Right ventricle myocardium inferior (tissue), 1 donor: ENCODE measurements at regions not wholly inside any gene's neighbourhood (a gene's known extent, or its start where the extent isn't known, plus 50 kb on each side); places are given as distances from the start of the nearest gene placed in this dataset.

Source experiments
- ATAC-seq: fragments of 200-7000 bp; cut with Tn5 transposase; one replicate; pipeline ENCODE4 v1.9.1; 2020; ENCODE audit warnings: mild to moderate bottlenecking, moderate library complexity
- DNase-seq: peaks from one replicate; pipeline ENCODE4 v3.0.0; 2021; ENCODE audit errors: missing footprints
- intact Hi-C: fragments of 100-400 bp; cut with DNase I; formaldehyde crosslinking; loops from one replicate; pipeline ENCODE4 v1.11.0; 2022
- donor health status: DM: no; HTN: yes; CAD: no; lungs with severe emphysema.

GRCh38 chr9:129513856-129514496 is 106.9 kb downstream of the C9orf50 start:
- intact Hi-C loops = no loop called here
- DNase-seq = no peak
- ATAC-seq = no peak

GRCh38 chr9:129513282-129513681 is 107.6 kb downstream of the C9orf50 start:
- DNase-seq (no peak), ATAC-seq (no peak)
- intact Hi-C loops = no loop called here

DNA sequence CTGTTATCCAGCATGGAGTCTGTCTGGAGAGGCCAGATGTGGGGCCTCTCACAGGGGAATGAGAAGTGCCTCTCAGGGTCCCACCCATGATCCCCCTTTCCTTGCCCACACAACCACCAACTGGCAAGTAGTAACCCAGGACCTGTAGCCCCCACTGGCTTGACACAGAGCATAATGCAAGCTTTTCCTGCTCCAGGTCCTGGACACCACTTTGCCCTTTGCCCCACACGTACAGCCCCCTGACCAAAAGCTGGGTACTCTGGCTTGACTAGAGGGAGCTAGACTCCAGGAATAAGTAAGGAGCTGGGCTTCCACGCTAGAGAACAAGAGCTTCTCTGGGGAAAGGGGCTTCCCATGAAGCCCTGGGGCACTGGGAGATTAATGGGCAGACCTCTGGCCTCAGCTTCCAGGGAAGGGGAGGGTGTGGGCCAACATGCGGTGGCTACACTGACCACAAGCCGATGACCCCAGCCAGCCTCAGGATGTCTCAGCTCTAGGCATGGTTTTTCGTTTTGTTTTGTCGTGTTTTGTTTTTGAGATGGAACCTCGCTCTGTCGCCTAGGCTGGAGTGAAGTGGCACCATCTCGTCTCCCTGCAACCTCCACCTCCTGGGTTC is 109.5 kb downstream of the C9orf50 start:
- intact Hi-C loops = no loop called here
- ATAC-seq (no peak), DNase-seq (no peak)

- intact Hi-C loops = no loop called here
- ATAC-seq = no peak
- no peak for DNase-seq
Measured at GRCh38 chr9:129509533-129509928, 111.4 kb downstream of the C9orf50 start.

- intact Hi-C loops = no loop called here
- no peak for DNase-seq
- ATAC-seq = no peak
Measured at GRCh38 chr9:129507805-129508204, 113.1 kb downstream of the C9orf50 start.

DNA sequence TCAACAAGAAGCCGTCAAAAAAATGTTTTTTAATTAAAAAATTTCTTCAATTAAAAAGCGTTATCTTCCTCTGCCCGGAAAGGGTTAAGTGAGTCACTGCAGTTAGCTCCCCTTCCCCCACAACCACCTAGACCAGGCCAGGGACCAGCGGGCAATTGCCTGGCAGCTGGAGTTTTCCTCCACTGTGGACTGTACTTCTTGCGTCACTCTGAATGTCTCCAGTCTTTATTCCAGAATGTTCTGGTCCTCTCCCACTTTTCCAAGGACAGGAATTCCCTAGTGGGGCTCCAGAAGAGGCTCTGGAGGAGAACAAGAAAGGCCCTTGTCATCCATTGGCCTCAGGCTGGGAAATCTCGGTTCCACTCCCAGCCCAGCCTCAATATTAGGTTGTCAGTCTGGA is 114.0 kb downstream of the C9orf50 start:
- ATAC-seq (peak; percentile 53), DNase-seq (no peak)
- intact Hi-C loops = no loop called here

GRCh38 chr9:129506041-129506440 is 114.9 kb downstream of the C9orf50 start:
- ATAC-seq (no peak), DNase-seq (no peak)
- intact Hi-C loops = no loop called here

DNA sequence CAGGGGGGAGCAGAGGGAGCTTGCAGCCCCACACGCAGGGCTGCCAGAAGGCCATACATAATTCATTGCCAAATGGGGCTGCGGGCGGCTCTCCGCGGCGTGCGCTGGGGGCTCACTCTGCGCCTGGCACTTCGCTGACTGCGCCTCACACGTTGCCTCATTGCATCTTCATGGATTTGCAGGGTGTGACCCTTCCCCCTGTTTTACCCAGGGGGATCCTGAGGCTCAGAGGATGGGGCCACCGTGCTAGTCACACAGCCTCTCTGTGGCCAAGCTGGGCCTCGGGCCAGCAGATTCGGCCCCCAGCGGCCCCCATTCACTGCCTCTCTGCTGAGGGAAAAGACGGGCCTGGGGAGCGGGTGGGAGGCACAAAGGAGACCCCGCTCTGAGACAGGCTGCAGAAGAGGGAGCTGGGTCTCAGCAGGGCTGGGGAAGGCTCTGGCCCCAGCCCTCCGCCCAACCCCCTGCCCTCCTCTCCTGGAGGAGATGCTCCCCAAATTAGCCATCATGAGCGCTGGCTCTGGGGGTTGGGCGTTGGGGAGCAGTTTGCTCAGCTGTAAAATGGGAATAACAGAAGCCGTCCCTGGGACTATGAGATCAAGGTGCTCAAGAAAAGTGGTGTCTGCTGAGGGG is 115.5 kb downstream of the C9orf50 start:
- ATAC-seq (no peak), DNase-seq (no peak)
- intact Hi-C loops = no loop called here

GRCh38 chr9:129504404-129504803 is 116.5 kb downstream of the C9orf50 start:
- intact Hi-C loops = loop anchor here (5.0 kb wide), 1 partner anchor 43 kb away; no protein-coding TSS in a partner anchor
- DNase-seq (no peak), ATAC-seq (no peak)

DNA sequence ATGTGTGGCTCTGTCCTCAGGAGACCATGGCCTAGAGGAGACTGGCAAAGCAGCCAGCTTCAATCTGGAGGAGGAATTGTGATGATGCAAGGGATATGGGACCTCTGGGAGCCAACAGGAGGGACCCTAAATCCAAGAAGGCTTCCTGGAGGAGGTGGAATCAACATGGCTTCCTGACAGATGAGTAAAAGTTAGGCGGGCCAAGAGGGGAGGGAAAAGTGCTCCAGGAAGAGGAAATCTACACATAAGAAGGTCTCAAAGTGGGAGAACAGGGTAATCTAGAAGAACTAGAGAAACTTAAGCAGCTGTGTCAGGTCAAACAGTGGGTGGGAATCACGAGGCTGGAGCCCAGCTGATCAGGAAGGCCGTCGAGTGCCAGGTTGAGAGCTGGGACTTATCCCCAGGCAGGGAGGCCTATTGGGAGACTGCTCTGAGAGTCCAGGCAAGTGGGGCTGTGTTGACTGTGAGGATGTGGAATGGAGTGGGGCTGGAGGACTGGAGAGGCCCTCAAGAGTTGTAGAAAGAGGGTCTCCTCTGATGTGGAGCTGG is 119.1 kb downstream of the C9orf50 start:
- DNase-seq (no peak), ATAC-seq (no peak)
- intact Hi-C loops = loop anchor here (5.0 kb wide), 1 partner anchor 45 kb away; no protein-coding TSS in a partner anchor

GRCh38 chr9:129500863-129501770 is 119.8 kb downstream of the C9orf50 start:
- ATAC-seq = no peak
- no peak for DNase-seq
- intact Hi-C loops = loop anchor here (5.0 kb wide), 1 partner anchor 46 kb away; no protein-coding TSS in a partner anchor

DNA sequence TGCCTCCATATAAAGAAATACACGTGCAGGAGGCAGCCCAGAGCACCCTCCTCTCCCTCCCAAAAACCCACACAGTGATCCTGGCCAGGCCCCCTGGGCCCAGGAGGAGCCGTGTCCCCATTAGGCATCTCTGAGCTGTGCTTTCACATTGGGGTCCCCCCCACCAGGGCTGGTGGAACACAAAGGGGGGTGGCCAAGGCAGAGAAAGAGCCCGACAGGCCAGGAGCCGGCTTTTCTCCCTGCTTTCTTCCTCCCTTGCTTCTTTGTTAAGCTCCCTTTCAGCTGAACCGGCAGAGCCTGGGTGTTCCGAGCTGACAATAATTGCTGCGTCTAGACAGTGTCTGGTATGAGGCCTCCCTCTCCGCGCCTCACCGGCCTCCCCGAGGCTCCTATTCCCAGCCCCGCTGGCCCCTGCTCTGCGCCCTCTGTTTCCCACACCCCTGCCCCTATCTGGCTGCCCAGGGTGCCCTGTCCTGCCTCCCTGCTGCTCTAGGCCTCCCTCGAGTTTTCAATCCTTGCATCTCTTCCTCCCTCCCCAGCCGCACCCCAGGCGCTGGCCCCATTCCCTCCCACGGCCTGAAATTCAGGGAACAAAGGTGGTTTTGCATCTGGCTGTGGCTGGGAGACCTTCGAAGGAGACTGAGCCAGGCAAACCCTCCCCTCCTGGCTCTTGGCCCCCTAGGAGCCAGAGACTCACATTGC is 120.6 kb downstream of the C9orf50 start:
- intact Hi-C loops = loop anchor here (5.0 kb wide), 1 partner anchor 47 kb away; no protein-coding TSS in a partner anchor
- DNase-seq (peak; percentile 62), ATAC-seq (no peak)

- intact Hi-C loops = no loop called here
- DNase-seq = peak; percentile 53
Measured at GRCh38 chr9:129498451-129499384, 122.2 kb downstream of the C9orf50 start.

DNA sequence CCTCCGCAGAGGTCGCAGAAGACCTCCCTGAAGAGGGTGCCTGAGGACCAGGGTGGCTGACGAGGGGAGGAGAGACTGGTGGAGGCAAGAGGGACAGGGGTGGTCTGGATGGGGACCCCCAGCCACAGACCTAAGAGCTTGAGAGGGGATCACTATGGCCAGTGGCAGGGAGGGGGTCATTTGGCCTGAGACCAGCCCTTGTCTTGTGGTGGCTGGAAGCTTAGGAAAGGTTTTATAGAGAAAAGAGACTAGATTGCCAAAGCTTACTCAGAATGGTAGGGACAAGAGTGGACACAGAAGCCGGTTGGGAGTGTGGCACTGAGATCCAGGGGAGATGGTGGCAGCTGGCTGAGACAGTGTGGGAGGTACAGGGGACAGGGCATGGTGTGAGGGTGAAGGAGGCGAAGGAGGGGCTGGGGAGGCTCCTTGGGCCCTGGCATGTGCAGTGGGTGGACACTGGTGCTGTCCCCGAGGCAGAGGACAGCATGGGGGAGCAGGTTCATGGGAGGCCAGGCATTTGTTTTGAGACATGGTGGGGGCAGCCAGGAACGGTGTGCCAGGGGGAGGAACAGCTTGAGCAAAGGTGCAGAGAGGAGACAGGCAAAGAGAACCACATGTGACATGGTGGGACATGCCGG is 123.0 kb downstream of the C9orf50 start:
- intact Hi-C loops = loop anchor here (2.0 kb wide), 3 partner anchors 37 to 359 kb away; no protein-coding TSS in a partner anchor
- ATAC-seq = no peak

More at GRCh38 chr9:129498451-129499384, 122.2 kb downstream of the C9orf50 start:
- ATAC-seq = no peak

DNA sequence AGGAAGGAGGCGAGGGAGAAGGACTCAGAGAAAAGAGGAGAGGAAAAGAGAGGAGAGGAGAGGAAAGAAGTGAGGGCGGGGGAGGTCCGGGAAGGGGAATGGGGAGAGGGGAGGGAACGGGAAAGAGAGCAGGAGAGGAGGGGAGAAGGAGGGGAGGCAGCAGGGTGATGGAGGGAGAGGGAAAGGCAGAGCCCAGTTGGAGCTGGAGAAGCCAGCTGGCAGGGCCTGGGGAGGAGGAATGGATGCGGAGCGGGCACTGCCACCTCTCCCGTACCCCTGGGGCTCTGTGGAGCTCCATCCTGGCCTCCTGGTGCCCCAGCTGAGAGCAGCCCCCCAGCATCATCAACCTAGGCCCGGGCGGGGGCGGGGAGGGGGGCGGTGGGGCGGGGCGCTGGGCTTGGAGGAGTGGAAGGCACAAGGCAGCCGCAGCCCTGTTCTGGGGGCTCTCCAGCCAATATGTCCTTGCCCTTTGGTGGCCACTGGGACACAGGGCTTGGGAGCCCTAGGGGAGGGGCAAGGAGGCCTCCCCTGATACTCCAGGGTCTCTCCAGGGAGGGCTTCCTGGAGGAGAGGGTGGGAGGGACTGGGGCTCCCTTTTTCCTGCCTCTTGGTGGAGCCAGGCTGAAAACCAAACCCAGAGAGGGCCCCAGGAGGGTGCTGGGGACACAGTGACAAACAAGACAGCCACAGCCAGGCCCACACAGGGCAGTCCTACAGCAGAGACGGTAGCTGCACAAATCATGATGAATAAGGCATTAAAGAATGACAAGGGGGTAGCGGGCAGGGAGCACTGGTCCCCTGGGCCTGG is 123.7 kb downstream of the C9orf50 start:
- intact Hi-C loops = loop anchor here (2.0 kb wide), 3 partner anchors 36 to 358 kb away; no protein-coding TSS in a partner anchor
- ATAC-seq (peak; percentile 15), DNase-seq (peak; percentile 74)

More for the DNA sequence above, 123.0 kb downstream of the C9orf50 start:
- DNase-seq = peak; percentile 60
